GM19238 (cell line): ENCODE measurements at regions not wholly inside any gene's neighbourhood (a gene's known extent, or its start where the extent isn't known, plus 50 kb on each side); places are given as distances from the start of the nearest gene placed in this dataset.
"Not testable (repeated sequence)": the region's sequence is repeated elsewhere in the genome, so short reads cannot be mapped to it uniquely, and the experiment has no call there.

Experiments used
- DNase-seq: peaks from one replicate; pipeline ENCODE4 v3.0.0; 2011; ENCODE audit warnings: low spot score; ENCODE audit not compliant: insufficient read length

- DNase-seq = no peak
Observed at GRCh38 chr5:103385722-103386121, 127.2 kb downstream of the MACIR start.

- DNase-seq = not testable (repeated sequence)
Observed at GRCh38 chr5:103377638-103378037, 119.1 kb downstream of the MACIR start.

GRCh38 chr5:103375863-103376591 lies 117.5 kb downstream of the MACIR start:
- no peak for DNase-seq

DNA sequence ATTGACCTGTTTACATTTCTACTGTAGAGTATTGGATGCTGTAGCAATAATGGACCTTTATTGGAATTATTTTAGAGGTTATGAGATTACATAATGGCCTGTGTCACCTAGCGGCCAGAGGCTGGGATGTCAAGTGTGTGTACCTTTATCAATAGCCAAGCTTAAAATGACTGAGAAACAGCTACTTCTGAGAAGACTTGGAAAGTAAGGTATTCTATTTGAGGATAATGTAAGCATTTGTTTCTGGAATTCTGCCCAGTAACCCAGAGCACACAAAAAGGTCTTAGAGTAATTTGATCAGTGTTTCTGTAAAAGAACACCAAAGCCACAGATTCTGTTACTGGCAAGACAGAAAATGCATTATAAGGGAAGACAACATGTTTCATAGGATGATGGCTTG lies 116.8 kb downstream of the MACIR start:
- no peak for DNase-seq

DNA sequence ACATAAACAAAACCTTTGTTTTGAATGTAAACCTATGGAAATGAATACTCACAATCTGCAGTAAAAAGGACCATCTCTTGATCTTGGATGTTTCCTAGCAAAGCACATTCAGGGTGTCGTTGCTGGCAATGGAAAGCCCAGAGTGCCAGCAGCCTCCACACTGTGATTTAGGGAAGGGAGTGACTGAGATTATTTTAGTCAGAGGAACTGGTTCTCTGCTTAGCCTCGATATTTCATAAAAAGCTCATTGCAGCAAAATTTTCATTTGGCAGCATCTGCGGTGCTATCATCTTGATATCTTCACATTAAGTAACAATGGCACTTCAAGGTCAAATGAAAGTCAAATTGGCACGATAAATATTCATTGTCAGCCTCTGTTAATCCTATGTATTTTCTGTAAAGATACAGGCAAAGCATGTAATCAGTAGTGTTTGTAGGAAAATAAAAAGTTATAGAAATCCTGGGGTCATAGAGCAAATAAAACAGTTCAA lies 116.0 kb downstream of the MACIR start:
- no peak for DNase-seq

GRCh38 chr5:103373597-103374472 lies 115.3 kb downstream of the MACIR start:
- no peak for DNase-seq

- no peak for DNase-seq
Observed at GRCh38 chr5:103371046-103371607, 112.6 kb downstream of the MACIR start.

- no peak for DNase-seq
Observed at GRCh38 chr5:103369125-103370120, 110.9 kb downstream of the MACIR start.

GRCh38 chr5:103367702-103368101 lies 109.1 kb downstream of the MACIR start:
- DNase-seq = no peak

GRCh38 chr5:103366918-103367549 lies 108.5 kb downstream of the MACIR start:
- no peak for DNase-seq

DNA sequence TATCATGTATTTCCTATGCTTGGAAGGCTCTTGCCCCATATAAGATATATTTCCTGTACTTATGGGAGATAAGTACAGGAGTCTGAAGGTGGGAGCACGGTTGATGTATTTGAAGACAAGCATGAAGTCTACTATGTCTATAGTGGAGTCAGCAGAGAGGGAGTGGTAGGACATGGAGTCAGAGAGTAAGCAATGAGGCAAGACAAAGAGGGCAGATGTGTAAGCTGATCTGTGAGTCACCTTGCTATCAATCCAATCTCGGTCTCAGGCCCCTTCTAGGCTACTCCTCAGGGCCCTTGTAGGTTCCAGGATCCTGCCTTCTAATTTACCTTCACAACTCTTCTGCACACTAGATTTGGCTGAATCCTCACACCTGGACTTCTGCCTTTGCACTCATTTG lies 105.5 kb downstream of the MACIR start:
- DNase-seq = no peak

- no peak for DNase-seq
Observed at GRCh38 chr5:103362211-103362610, 103.6 kb downstream of the MACIR start.

DNA sequence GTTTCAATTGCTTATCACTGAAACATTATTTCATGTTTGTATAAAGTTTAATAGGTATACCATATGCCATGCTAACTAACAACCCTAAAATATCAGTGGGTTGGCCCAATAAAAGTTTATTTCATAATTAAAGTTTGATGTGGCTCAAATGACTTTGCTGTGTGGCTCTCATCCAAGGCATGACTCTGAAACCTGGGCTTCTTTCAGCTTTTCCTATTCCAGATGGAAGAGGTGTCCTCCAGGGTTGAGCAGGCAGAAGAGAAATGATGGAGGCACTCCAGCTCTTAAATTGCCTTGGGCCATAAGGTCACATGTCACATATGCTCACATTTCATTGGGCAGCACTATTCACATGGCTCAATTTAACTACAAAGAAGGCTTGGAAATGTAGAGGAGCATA lies 101.9 kb downstream of the MACIR start:
- no peak for DNase-seq

GRCh38 chr5:103358305-103358995 lies 99.9 kb downstream of the MACIR start:
- no peak for DNase-seq

- DNase-seq = no peak
Observed at GRCh38 chr5:103357636-103358035, 99.1 kb downstream of the MACIR start.

GRCh38 chr5:103356350-103357091 lies 98.0 kb downstream of the MACIR start:
- DNase-seq = no peak

DNA sequence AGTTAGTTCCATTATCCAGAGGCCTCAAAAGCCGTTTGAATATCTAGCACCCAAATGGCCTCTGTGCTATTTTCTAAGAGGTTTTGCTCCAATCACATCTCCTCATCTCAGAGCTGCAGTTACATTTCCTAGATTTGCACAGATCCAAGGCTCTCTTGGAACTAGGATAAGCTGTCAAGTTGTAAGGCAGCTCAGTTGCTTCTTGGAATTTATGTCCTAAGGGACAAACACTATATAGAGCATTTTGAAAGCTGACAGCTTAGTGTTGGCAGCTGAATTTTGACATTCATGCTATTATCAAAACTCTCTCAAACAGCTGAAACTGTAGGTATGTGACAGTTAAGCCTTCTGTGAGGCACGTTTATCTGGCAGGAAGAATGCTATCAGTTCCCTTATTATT lies 97.0 kb downstream of the MACIR start:
- DNase-seq = no peak

DNA sequence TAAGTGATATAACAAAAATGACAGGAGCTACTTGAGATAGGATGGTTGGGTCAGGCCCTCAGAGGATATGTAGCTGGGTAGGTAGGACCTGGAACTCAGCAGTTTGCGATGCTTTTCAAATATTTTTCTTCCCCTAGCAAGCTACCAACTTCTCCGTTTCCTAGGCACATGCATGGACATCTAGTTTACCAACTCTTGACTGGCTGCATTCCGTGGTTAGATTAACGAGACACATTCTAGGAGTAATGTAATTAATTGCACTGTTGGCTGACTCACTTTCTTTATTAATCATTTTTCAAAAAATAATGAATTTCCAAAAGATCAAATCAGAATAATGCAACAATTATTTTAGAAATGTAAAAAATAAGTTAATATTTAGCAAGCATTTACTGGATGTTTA lies 95.9 kb downstream of the MACIR start:
- DNase-seq = no peak

- no peak for DNase-seq
Observed at GRCh38 chr5:103353581-103353980, 95.0 kb downstream of the MACIR start.
